GM21526 (cell line): ENCODE measurements at regions not wholly inside any gene's neighbourhood (a gene's known extent, or its start where the extent isn't known, plus 50 kb on each side); places are given as distances from the start of the nearest gene placed in this dataset.

Experiments used
- ATAC-seq: cut with Tn5 transposase; IDR thresholded peaks from one replicate; pipeline ENCODE4 v1.9.1; 2021; ENCODE audit warnings: moderate library complexity; ENCODE audit not compliant: unreplicated experiment, low FRiP score

- ATAC-seq: no peak
These were observed 472.1 kb downstream of the CDH2 start for GRCh38 chr18:27704736-27705361.

- no peak for ATAC-seq
These were observed 477.8 kb downstream of the CDH2 start for GRCh38 chr18:27699137-27699536.

GRCh38 chr18:27696148-27696547, 480.8 kb downstream of the CDH2 start:
- ATAC-seq: no peak

GRCh38 chr18:27695503-27695902, 481.4 kb downstream of the CDH2 start:
- ATAC-seq: no peak

- ATAC-seq: no peak
These were observed 481.9 kb downstream of the CDH2 start for GRCh38 chr18:27695052-27695451.

GRCh38 chr18:27688581-27688980, 488.3 kb downstream of the CDH2 start:
- no peak for ATAC-seq

- no peak for ATAC-seq
These were observed 489.5 kb downstream of the CDH2 start for GRCh38 chr18:27687351-27687979.

- no peak for ATAC-seq
These were observed 491.0 kb downstream of the CDH2 start for GRCh38 chr18:27685807-27686412.

GRCh38 chr18:27685091-27685490, 491.8 kb downstream of the CDH2 start:
- no peak for ATAC-seq

GRCh38 chr18:27674411-27674810, 489.3 kb upstream of the CHST9 start:
- ATAC-seq: no peak

- no peak for ATAC-seq
These were observed 488.8 kb upstream of the CHST9 start for GRCh38 chr18:27673861-27674260.

- ATAC-seq: no peak
These were observed 483.1 kb upstream of the CHST9 start for GRCh38 chr18:27668158-27668557.

- ATAC-seq: no peak
These were observed 482.0 kb upstream of the CHST9 start for GRCh38 chr18:27667064-27667463.

GRCh38 chr18:27666016-27666415, 480.9 kb upstream of the CHST9 start:
- ATAC-seq: no peak

GRCh38 chr18:27665264-27665799, 480.2 kb upstream of the CHST9 start:
- no peak for ATAC-seq

GRCh38 chr18:27662949-27663348, 477.8 kb upstream of the CHST9 start:
- no peak for ATAC-seq

- no peak for ATAC-seq
These were observed 477.4 kb upstream of the CHST9 start for GRCh38 chr18:27662537-27662936.

GRCh38 chr18:27661320-27662018, 476.4 kb upstream of the CHST9 start:
- no peak for ATAC-seq

GRCh38 chr18:27656905-27657304, 471.8 kb upstream of the CHST9 start:
- no peak for ATAC-seq

- ATAC-seq: no peak
These were observed 471.2 kb upstream of the CHST9 start for GRCh38 chr18:27656167-27656778.

- no peak for ATAC-seq
These were observed 468.1 kb upstream of the CHST9 start for GRCh38 chr18:27653247-27653646.
